SU-DHL-6 (cell line): ENCODE measurements at regions not wholly inside any gene's neighbourhood (a gene's known extent, or its start where the extent isn't known, plus 50 kb on each side); places are given as distances from the start of the nearest gene placed in this dataset.

ENCODE experiments used
- EZH2phosphoT487 ChIP-seq: fragments of 200-600 bp; sonication (generic), shearing (Covaris generic); conservative IDR thresholded peaks from 2 replicates; pipeline ENCODE4 v1.6.1; 2018; ENCODE audit warnings: mild to moderate bottlenecking, antibody characterized with exemption, low read length, moderate library complexity, mixed read lengths
- TF ChIP-seq, protein P1 (sequence below): fragments of 200-600 bp; sonication (generic); IDR thresholded peaks from one replicate; pipeline ENCODE4 v1.5.1; 2017; ENCODE audit warnings: antibody characterized with exemption, mild to moderate bottlenecking, low read length, moderate library complexity; ENCODE audit not compliant: insufficient read depth, poor library complexity, severe bottlenecking

DNA sequence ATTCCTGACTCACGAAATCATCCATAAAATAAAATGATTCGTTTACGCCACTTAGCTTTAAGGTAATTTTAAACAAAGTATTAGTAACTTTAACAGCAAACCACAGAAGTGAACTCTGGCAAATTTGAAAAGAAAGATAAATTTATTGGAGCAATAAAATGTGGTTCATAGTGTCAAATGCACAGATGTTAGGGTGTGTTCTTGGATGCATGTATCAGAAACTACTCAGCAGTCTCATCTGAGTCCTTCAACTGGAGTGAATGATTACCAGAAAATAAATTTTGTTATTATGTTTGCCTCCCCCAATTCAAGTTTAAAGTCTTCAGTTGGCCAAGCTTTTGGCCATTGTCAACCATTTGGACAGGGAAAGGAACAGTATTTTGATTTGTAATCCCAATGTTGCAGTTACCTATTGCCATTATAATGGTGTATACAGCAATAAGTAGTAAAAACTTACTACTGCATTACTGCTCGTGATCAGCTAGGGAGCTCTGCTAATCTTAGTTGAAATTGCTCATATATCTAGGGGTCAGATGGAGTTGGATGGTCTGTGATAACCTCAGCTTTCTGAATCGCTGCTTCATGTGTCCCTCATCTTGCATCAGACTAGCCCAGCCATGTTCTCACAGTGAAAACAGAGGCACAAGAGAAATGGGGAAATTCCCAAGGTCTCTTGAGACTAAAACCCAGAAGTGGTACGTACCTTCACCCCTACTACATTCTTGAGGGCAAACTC lies 254.6 kb upstream of the KCNIP4 start:
- TF ChIP-seq, protein P1, sequence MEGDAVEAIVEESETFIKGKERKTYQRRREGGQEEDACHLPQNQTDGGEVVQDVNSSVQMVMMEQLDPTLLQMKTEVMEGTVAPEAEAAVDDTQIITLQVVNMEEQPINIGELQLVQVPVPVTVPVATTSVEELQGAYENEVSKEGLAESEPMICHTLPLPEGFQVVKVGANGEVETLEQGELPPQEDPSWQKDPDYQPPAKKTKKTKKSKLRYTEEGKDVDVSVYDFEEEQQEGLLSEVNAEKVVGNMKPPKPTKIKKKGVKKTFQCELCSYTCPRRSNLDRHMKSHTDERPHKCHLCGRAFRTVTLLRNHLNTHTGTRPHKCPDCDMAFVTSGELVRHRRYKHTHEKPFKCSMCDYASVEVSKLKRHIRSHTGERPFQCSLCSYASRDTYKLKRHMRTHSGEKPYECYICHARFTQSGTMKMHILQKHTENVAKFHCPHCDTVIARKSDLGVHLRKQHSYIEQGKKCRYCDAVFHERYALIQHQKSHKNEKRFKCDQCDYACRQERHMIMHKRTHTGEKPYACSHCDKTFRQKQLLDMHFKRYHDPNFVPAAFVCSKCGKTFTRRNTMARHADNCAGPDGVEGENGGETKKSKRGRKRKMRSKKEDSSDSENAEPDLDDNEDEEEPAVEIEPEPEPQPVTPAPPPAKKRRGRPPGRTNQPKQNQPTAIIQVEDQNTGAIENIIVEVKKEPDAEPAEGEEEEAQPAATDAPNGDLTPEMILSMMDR, result no peak
- TF ChIP-seq EZH2phosphoT487, result no peak
